Stimulated activated CD4-positive, alpha-beta T cell treated with anti-CD3 and anti-CD28 coated beads, Interleukin-12 subunit alpha, Interleukin-12 subunit beta, amount 100 ng/mL, for 48 hours (primary cell): ENCODE measurements at regions not wholly inside any gene's neighbourhood (a gene's known extent, or its start where the extent isn't known, plus 50 kb on each side); places are given as distances from the start of the nearest gene placed in this dataset.

ENCODE experiments used
- DNase-seq, 3 donors: peaks; one replicate each; pipeline ENCODE4 v3.0.0-alpha.2; 2020; ENCODE audit warnings: low read depth in 2 of 3, low spot score in 1 of 3

DNA sequence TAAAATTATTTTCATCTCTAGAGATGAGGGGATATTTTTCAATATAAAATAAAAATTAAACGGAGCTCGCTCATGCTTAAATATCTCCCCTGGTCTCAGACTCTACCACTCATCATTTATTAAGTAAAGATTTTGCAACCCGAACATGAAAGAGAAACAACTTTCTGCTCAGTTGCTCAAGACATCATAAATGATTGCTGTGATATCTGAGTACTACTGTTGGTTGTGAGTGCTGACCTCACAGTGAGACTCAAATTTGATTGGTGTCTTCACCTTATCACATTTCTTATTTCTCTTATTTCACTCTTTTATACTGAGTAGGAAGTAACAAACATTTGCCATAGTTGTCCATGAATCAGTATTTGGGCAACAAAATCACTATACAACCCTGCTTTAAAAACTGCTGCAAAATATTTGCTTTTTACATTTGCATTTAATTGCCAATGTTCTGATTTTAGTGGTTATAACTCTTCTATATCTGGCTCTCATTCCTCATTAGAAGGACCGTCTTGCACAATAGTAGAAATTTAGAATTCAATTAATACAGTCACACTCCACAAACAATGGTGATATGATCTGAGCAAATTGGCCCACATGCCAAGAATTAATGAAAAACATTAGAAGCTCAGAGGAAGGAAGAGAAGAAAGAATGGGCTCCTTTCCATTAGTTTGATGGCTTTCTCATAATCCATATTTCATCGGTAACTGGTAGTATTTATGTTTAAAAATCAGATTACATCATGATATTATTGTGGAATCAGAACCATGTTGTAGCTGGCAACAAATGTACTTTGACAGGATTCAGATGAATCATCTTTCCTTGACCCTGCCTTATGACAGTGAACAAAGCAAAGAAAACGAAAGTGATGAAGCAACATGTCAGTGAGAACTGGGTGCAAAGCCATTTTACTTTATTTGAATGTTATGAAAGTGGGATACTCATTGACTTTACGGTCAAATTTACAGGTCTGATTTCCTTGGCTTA, 973.6 kb upstream of the TENM4 start:
- no peak for DNase-seq

- no peak for DNase-seq
These were observed 971.8 kb upstream of the TENM4 start for GRCh38 chr11:80412604-80413003.

DNA sequence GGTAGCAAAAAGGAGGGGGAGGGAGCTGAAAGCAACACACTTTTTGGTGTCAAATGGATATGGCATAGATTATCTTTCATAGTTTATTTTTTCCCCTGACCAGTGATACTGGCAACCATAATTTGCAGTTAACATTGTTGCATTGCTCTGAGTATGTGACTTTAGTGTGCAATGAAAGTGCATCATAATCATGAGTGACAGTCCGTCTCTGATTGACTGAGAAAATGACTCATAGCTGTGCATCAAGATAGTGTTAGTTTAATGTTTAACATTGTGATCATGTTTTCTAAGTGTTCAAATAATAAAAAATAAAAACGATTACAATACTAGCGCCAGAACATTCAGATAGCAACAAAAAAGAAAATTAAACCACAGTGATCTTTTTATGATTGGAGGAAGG, 952.4 kb upstream of the TENM4 start:
- no peak for DNase-seq

DNA sequence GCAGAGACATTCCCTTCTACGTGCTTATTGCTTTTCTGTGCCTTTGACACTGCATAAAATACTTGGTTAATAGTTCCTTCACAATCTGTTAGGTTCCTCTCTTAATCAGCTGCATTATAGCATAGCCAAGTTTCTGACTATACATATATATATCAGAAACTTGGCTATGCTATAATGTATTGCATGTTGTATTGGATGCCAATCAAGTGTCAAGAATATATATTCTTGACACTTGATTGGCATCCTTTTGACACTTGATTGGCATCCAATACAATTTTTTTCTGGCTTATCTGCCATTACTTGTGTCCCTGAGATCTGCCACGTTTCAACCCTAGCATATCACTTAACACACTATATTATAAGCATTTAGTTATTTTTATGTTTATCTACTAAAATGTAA, 949.7 kb upstream of the TENM4 start:
- DNase-seq = no peak

DNA sequence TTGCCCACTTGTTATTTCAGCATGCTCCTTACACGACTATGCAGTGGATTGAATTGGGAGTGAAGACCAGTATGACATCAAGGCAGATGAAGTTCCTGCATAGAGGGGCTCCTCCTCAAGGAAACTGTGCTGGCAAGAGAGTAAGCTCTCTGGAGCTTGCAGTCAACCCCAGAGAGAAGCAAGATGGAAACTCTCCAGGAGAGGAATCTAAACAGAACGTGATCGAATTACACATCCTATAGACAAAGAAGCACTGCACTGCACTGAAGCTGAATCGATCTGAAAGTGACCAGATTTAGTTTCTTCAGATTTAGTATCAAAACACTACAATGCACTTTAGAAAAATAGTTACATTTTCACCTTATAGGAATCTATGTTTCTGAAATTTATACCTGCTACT, 947.7 kb upstream of the TENM4 start:
- DNase-seq = no peak

DNA sequence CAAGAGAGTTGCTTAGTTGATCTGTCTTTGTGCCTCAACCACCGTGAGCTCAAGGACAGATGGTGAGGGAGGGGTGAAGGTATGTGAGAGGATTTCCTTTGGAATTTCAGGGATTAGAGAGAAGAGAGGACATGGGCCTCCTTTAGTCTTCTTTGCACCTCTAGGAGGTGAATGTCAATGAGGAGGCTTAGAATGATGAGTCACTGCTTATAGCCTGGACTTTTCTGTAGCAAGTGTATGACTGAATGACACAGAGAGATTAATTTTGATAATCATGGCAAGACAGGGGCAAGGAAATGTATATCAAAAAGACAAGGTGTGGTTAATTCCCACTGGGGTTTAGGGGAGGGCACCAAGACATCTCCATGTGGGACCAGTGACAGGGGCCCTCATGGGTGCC, 947.3 kb upstream of the TENM4 start:
- no peak for DNase-seq

GRCh38 chr11:80383655-80384054, 942.8 kb upstream of the TENM4 start:
- DNase-seq = no peak

DNA sequence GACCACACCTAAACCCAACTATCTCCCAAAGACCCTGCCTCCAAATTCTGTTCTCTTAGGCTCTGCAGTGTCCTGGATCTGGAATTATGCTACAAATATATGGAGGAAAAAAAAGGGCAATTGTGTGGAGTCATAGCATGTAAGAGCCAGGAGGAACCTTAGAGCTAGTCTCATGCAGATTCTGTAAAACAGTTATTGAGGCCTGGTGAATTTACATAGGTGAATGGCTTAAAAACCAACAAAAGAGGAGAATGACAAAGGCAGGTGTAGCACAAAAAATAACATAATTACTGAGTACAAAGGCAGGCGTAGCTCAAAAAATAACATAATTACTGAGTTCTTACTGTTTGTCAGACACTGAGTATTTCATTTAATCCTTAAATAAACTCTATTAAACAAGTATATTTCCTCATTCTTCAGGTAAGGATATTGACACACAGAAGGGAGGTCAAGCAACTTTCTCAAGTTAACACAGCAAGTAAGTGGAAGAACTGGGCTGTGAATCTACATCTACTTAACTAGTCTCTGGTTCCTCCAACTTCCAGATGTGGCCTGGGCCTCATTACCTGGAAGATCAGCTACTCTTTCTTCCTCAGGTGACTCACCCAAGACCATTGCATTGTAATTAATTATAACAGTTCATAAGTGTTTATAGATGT, 938.9 kb upstream of the TENM4 start:
- no peak for DNase-seq

DNA sequence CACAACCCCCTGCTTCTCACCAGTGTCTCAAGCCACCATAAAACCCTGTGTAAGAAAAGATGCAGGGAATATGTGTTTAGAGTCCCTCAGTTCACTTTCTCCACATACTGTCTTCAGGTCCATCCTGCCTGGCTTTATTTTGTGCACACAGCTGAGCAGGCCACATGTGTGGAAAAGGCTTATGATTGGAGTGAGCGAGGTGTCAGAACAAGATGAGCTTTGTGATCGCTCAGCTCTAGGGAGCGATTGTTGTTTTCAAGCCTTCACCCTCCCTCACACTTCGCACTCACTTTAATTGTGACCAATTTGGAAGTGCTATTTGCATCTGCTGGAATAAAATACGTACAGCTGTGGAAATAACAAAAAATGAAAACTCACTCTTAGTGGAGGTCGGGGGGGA, 931.1 kb upstream of the TENM4 start:
- DNase-seq = no peak

DNA sequence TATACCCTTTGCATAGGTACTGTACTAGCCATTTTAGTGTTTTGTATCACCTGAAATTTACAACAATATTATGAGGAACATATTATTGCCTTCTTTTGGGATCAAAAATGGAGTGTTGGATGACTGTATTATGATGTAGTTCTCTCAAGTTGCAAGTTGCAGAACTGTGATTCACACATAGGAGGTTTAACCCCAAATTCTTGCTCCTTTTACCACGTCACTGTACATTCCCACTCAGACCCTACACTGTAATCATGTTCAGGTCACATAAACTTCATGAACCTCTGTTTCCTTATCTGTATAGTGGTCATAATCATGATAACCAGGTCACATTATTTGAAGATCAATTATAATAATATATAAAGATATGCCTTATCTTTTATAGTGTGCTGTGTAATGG, 925.1 kb upstream of the TENM4 start:
- DNase-seq = no peak

- no peak for DNase-seq
These were observed 924.4 kb upstream of the TENM4 start for GRCh38 chr11:80365076-80365725.

- no peak for DNase-seq
These were observed 921.9 kb upstream of the TENM4 start for GRCh38 chr11:80362563-80363340.

DNA sequence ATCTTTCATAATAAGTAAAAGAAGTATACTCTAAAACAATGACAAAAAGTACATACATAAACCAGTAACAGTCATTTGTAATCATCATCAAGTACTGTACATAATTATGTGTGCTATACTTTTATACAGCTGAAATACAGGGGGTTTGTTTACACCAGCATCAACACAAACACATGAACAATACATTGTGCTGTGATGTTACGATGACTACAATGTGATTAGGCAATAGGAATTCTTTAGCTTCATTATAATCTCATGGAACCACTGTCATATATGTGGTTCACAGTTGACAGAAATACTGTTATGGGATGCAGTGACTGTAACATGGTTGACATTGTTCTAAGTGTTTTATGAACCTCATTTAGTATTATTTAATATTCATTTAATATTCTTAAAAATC, 914.4 kb upstream of the TENM4 start:
- DNase-seq = no peak

DNA sequence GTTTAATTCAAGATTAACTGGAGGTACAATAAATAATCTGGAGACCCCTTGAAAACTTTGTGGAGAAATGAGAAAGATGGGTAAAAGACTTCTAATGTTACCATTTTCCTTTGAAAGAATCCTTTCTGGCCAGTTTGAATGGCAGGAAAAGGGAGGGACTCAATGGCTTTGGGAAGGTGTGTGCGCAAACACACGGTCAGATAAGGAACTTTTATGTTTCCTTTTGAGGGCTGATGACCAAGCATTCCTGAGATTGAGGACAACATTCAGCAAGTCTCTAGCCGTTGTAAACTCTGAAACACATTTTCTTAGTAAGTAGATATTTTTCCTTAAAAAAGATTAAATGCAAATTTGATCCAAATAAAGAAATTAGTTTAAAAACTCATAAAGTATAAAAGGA, 909.7 kb upstream of the TENM4 start:
- no peak for DNase-seq

DNA sequence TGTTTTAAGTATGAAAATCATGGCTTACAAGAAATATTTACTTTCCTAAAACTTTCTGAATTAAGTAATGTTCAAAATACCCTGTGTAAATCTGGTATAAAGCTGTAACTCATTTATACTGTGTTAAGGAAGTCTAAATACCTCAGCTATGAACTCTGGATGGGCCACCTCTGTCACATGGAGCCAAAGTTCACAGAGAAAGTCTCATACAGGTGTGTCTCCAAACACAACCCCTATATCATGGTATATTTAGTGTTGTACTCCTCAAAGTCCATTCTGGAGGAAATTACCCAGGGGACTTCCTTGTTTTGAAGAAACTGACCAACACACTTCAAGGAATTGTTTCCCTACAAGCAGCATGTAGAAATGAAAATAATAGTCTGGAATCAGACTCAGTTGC, 909.2 kb upstream of the TENM4 start:
- no peak for DNase-seq

DNA sequence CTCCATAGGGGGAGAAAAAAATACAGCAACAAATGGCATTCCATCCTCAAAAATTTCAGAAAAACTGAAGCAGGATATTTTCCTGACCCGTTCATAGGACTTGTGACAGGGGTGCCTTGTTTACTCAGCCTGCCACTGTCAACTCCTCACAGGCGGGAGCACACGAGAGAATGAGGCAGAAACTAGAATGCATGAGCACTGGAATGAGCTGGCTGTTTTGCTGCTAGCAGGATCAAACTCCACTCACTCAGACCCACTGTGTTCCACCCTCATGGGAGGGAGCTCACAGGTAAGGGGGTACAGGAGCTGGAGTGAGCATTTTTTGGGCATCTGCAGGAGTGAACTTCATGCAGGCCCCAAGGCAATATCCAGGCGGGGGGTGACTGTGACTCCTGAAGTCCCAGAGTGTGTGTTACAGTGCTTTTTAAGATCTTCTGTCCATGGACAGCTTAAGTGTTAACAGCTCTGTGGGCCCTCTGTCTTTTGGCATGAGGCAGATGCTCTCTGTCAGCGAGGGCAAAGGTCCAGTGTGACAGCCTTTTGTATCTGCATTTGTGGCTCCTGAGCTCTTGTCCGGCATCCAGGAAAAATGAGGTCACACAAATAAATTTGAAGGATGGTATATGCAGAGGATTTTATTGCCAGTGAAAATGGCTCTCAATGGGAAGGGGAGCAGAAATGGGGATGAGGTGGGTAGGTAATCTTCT, 905.7 kb upstream of the TENM4 start:
- no peak for DNase-seq

- DNase-seq = no peak
These were observed 902.6 kb upstream of the TENM4 start for GRCh38 chr11:80343436-80343835.

DNA sequence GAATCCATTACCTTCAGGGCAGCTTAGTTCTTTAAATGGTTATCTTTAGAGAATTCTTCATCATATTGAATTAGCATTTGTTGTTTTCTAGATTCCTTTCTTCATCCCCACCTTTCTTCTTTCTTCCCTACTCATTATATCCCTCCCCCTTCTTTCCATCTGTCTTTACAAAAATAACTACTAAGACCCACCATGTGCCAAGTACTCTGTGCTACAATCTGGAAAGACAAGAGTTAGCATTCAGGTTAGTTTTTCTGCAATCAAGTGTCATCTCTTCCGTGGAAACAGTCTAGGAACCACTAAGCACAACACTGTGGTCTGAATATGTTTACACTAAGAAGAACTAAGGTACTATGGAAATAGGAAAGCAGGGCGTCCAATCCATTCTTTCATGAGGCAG, 897.4 kb upstream of the TENM4 start:
- DNase-seq = no peak

DNA sequence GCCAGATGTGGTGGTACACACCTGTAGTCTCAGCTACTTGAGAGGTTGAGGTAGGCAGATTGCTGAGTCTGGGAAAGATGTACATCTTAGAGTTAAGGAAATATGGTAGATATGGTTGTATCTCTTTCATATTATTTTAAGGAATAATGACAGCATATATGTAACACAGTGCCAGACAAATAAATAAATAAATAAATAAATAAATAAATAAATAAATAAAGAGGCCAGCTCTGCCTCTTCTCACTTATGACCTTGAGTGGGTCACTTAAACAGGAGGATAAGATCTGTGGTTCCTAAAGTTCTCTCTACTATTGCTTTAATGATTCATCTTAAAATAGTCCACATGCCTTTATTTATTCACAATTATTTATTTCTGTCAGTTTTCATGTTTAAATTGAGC, 890.9 kb upstream of the TENM4 start:
- no peak for DNase-seq

DNA sequence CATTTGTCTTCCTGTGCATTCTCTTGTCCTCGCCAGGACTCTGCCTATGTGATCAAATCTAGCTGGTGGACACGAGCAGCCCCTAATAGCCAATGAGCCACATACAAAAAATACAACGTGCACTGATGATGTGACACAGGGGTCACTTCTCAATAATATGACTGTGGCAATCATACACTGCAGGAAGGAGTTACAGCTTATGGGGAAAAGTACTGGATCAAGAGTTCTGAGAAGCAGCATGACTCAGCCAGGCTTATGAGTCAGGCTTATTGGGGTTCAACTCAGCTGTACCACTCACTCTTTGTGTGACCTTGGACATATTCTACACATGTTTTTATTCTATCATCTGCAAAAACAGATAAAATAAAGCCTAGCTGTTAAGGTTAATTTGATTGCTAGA, 889.4 kb upstream of the TENM4 start:
- DNase-seq = no peak

GRCh38 chr11:80328774-80329173, 887.9 kb upstream of the TENM4 start:
- DNase-seq = no peak
